SK-N-MC (cell line): ENCODE measurements at regions not wholly inside any gene's neighbourhood (a gene's known extent, or its start where the extent isn't known, plus 50 kb on each side); places are given as distances from the start of the nearest gene placed in this dataset.

Experiments used
- EZH2 ChIP-seq: fragments of 200-600 bp; sonication (generic); IDR thresholded peaks from one replicate; pipeline ENCODE4 v1.6.1; 2017; ENCODE audit warnings: antibody characterized with exemption
- FOXP2 ChIP-seq: optimal IDR thresholded peaks from 2 replicates; pipeline ENCODE3; 2011; ENCODE audit warnings: mild to moderate bottlenecking, moderate library complexity; ENCODE audit not compliant: insufficient read depth; ENCODE audit errors: extremely low read length, control extremely low read depth
- POLR2AphosphoS5 ChIP-seq: IDR thresholded peaks from 2 replicates; pipeline ENCODE4 v1.6.1; 2012; ENCODE audit warnings: mild to moderate bottlenecking, low read depth, low read length, borderline replicate concordance

GRCh38 chrX:10938365-10938923 lies 172.7 kb upstream of the HCCS start:
- no peak for TF ChIP-seq POLR2AphosphoS5
- no peak for TF ChIP-seq EZH2
- TF ChIP-seq FOXP2 = no peak
